Breast epithelium (tissue), 3 donors: ENCODE measurements at regions not wholly inside any gene's neighbourhood (a gene's known extent, or its start where the extent isn't known, plus 50 kb on each side); places are given as distances from the start of the nearest gene placed in this dataset.

Source experiments
- CTCF ChIP-seq, 3 donors: fragments of 450-650 bp; IDR thresholded peaks; one replicate each; pipeline ENCODE4 v1.5.1; 2016 to 2017; ENCODE audit warnings: antibody characterized with exemption in 3 of 3, mild to moderate bottlenecking in 3 of 3, moderate library complexity in 3 of 3
- POLR2A ChIP-seq: fragments of 450-650 bp; IDR thresholded peaks from one replicate; pipeline ENCODE4 v1.6.1; 2016; ENCODE audit warnings: antibody characterized with exemption, mild to moderate bottlenecking, moderate library complexity

- no peak for TF ChIP-seq CTCF (IDR thresholded peaks at IDR 0.05)
- TF ChIP-seq POLR2A: no peak
These were observed 864.0 kb downstream of the KCNT2 start for GRCh38 chr1:195744256-195744655.
